ENCODE measurements at regions not wholly inside any gene's neighbourhood (a gene's known extent, or its start where the extent isn't known, plus 50 kb on each side); places are given as distances from the start of the nearest gene placed in this dataset.

DNA sequence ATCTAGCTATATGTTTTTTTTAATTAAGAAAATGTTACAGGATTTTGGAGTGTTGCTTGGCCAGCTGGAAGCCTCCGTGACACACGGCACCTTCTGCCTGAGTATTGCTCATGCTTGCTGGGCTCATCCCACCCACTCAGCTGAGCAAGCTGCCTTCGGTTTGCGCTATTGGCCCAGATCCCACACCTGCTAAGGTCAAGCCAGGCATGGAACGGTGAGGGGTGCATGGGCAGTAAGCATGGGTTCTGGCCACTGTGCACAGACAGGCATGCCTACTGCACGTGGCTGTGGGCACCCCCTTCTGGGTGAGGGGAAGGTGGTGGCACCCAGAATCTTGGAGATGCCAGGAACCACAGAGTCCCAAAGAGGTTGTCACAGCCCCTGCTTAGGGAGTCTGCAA, 1178.4 kb upstream of the PCDH7 start:
- no CpG with 5 or more reads among the region's 6 CpGs for WGBS, 2 donors (ENCODE audit: extremely low coverage in 2 of 2, insufficient read length in 2 of 2, insufficient replicate concordance in 1 of 2)
- H3K9ac ChIP-seq (ENCODE audit: low read depth, low read length, poor library complexity) = no peak overlapping the region
- no peak overlapping the region for H2AK5ac ChIP-seq (ENCODE audit: low read depth, low read length)
- H3K4me1 ChIP-seq (ENCODE audit: control insufficient read depth in 2 of 2, insufficient read depth in 1 of 2, low read depth in 1 of 2, low read length in 2 of 2) = no peaks in the 10 kb centered on the region
- no peak overlapping the region for H4K91ac ChIP-seq (ENCODE audit: low read depth, low read length, poor library complexity)
- no peak overlapping the region for H2BK15ac ChIP-seq (ENCODE audit: low read length)
- peaks cover 0 to 10% of the 10 kb centered on the region in 2 donors for H3K9me3 ChIP-seq (replicated peaks in 1 of 2; ENCODE audit: control insufficient read depth in 2 of 2, insufficient read depth in 1 of 2, low read depth in 1 of 2, low read length in 2 of 2)
- H2BK5ac ChIP-seq (ENCODE audit: low read length) = no peak overlapping the region
- H3K18ac ChIP-seq (ENCODE audit: low read length) = no peak overlapping the region
- no peaks in the 10 kb centered on the region for H3K27me3 ChIP-seq (ENCODE audit: control insufficient read depth in 3 of 3, insufficient read depth in 3 of 3, low read depth in 1 of 3, low read length in 3 of 3)
- no peak overlapping the region for H3K27ac ChIP-seq (replicated peaks; ENCODE audit: low read length)
- no peak overlapping the region for H3K14ac ChIP-seq (ENCODE audit: low read length)
- H3K4me2 ChIP-seq (ENCODE audit: insufficient read depth, low read length, poor library complexity, severe bottlenecking) = no peak overlapping the region
- no peak overlapping the region for H3K4ac ChIP-seq (ENCODE audit: low read length)
- H3K36me3 ChIP-seq (replicated peaks in 1 of 2; ENCODE audit: control insufficient read depth in 2 of 2, insufficient read depth in 2 of 2, low read length in 2 of 2) = no peaks in the 10 kb centered on the region
- no peak overlapping the region for H2AFZ ChIP-seq (ENCODE audit: low read length)
- no peak overlapping the region for H3K23ac ChIP-seq (ENCODE audit: low read depth, low read length, poor library complexity)
- no peak overlapping the region for H2BK12ac ChIP-seq (ENCODE audit: low read length)
- no peak for DNase-seq (ENCODE audit: low spot score)
- no peak overlapping the region for H4K8ac ChIP-seq (ENCODE audit: low read depth, low read length)
- H3K4me3 ChIP-seq (ENCODE audit: low read length in 2 of 2) = peak overlapping the region in 1 of 2 donors; percentile 12
- no peak overlapping the region for H2BK120ac ChIP-seq (ENCODE audit: low read depth, low read length)
- no peaks in the 10 kb centered on the region for H3K79me1 ChIP-seq (ENCODE audit: low read depth, low read length)

DNA sequence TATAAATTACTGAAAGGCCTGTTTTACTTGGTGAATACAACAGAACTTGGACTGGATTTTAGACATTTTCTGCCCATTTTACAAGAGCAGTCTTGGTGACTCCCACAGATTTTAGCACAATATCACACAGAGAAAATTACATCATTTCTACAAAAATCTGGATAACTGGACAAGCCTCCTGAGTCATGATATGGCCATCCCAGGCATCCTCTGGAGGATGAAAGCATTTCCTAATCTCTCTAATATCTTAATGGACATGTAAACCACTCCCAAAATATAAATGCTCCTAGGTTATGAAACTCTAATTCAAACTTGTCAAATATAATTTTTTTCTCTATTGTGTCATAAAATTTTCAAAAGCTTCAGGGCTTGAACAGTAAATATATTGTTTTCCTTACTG, 1170.8 kb upstream of the PCDH7 start:
- no peak overlapping the region for H2BK120ac ChIP-seq (ENCODE audit: low read depth, low read length)
- no peak overlapping the region for H2AFZ ChIP-seq (ENCODE audit: low read length)
- H3K27ac ChIP-seq (replicated peaks; ENCODE audit: low read length) = no peak overlapping the region
- H4K91ac ChIP-seq (ENCODE audit: low read depth, low read length, poor library complexity) = no peak overlapping the region
- DNase-seq (ENCODE audit: low spot score) = no peak
- no peaks in the 10 kb centered on the region for H3K79me1 ChIP-seq (ENCODE audit: low read depth, low read length)
- H2BK5ac ChIP-seq (ENCODE audit: low read length) = no peak overlapping the region
- H3K36me3 ChIP-seq (replicated peaks in 1 of 2; ENCODE audit: control insufficient read depth in 2 of 2, insufficient read depth in 2 of 2, low read length in 2 of 2) = no peaks in the 10 kb centered on the region
- no peak overlapping the region for H3K14ac ChIP-seq (ENCODE audit: low read length)
- no peak overlapping the region for H3K9ac ChIP-seq (ENCODE audit: low read depth, low read length, poor library complexity)
- H3K4me3 ChIP-seq (ENCODE audit: low read length in 2 of 2) = no peak overlapping the region
- no peak overlapping the region for H2BK12ac ChIP-seq (ENCODE audit: low read length)
- H3K4ac ChIP-seq (ENCODE audit: low read length) = no peak overlapping the region
- H3K23ac ChIP-seq (ENCODE audit: low read depth, low read length, poor library complexity) = no peak overlapping the region
- no peak overlapping the region for H4K8ac ChIP-seq (ENCODE audit: low read depth, low read length)
- H2BK15ac ChIP-seq (ENCODE audit: low read length) = no peak overlapping the region
- no peaks in the 10 kb centered on the region for H3K27me3 ChIP-seq (ENCODE audit: control insufficient read depth in 3 of 3, insufficient read depth in 3 of 3, low read depth in 1 of 3, low read length in 3 of 3)
- no peak overlapping the region for H3K18ac ChIP-seq (ENCODE audit: low read length)
- H2AK5ac ChIP-seq (ENCODE audit: low read depth, low read length) = no peak overlapping the region
- no peaks in the 10 kb centered on the region for H3K4me1 ChIP-seq (ENCODE audit: control insufficient read depth in 2 of 2, insufficient read depth in 1 of 2, low read depth in 1 of 2, low read length in 2 of 2)
- H3K9me3 ChIP-seq (replicated peaks in 1 of 2; ENCODE audit: control insufficient read depth in 2 of 2, insufficient read depth in 1 of 2, low read depth in 1 of 2, low read length in 2 of 2) = no peaks in the 10 kb centered on the region
- no peak overlapping the region for H3K4me2 ChIP-seq (ENCODE audit: insufficient read depth, low read length, poor library complexity, severe bottlenecking)

DNA sequence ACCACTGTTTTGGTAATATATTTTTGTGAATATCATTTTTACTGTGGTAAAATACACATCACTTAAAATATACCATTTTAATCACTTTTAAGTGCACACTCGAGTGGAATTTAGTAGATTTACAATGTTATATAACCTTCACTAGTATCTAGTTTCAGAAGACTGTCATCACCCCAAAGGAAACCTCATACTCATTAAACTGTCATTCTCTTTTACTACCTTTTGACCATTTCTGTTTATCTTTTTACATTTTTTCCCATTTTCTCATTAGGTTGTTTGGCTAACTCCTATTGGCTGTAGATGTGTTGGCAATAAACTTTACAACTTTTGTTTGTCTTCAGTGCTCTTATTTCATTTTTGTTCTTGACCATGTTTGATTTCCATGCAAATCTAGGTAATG, 1168.3 kb upstream of the PCDH7 start:
- DNase-seq (ENCODE audit: low spot score) = no peak
- Histone ChIP-seq H2BK5ac (ENCODE audit: low read length) (no peak overlapping the region), H2AFZ (ENCODE audit: low read length) (no peak overlapping the region), H3K18ac (ENCODE audit: low read length) (no peak overlapping the region), H2BK15ac (ENCODE audit: low read length) (no peak overlapping the region), H2AK5ac (ENCODE audit: low read depth, low read length) (no peak overlapping the region), H3K9ac (ENCODE audit: low read depth, low read length, poor library complexity) (no peak overlapping the region), H3K4me2 (ENCODE audit: insufficient read depth, low read length, poor library complexity, severe bottlenecking) (no peak overlapping the region), H3K79me1 (ENCODE audit: low read depth, low read length) (no peaks in the 10 kb centered on the region), H3K23ac (ENCODE audit: low read depth, low read length, poor library complexity) (no peak overlapping the region), H4K8ac (ENCODE audit: low read depth, low read length) (no peak overlapping the region), H2BK120ac (ENCODE audit: low read depth, low read length) (no peak overlapping the region), H3K9me3 (replicated peaks in 1 of 2; ENCODE audit: control insufficient read depth in 2 of 2, insufficient read depth in 1 of 2, low read depth in 1 of 2, low read length in 2 of 2) (no peaks in the 10 kb centered on the region), H2BK12ac (ENCODE audit: low read length) (no peak overlapping the region), H3K27me3 (ENCODE audit: control insufficient read depth in 3 of 3, insufficient read depth in 3 of 3, low read depth in 1 of 3, low read length in 3 of 3) (no peaks in the 10 kb centered on the region), H3K4me3 (ENCODE audit: low read length in 2 of 2) (no peak overlapping the region), H3K14ac (ENCODE audit: low read length) (no peak overlapping the region), H4K91ac (ENCODE audit: low read depth, low read length, poor library complexity) (no peak overlapping the region), H3K27ac (replicated peaks; ENCODE audit: low read length) (no peak overlapping the region), H3K36me3 (replicated peaks in 1 of 2; ENCODE audit: control insufficient read depth in 2 of 2, insufficient read depth in 2 of 2, low read length in 2 of 2) (no peaks in the 10 kb centered on the region), H3K4ac (ENCODE audit: low read length) (no peak overlapping the region), H3K4me1 (ENCODE audit: control insufficient read depth in 2 of 2, insufficient read depth in 1 of 2, low read depth in 1 of 2, low read length in 2 of 2) (no peaks in the 10 kb centered on the region)
- WGBS, 2 donors (ENCODE audit: extremely low coverage in 2 of 2, insufficient read length in 2 of 2, insufficient replicate concordance in 1 of 2) = no CpG with 5 or more reads among the region's 1 CpG

DNA sequence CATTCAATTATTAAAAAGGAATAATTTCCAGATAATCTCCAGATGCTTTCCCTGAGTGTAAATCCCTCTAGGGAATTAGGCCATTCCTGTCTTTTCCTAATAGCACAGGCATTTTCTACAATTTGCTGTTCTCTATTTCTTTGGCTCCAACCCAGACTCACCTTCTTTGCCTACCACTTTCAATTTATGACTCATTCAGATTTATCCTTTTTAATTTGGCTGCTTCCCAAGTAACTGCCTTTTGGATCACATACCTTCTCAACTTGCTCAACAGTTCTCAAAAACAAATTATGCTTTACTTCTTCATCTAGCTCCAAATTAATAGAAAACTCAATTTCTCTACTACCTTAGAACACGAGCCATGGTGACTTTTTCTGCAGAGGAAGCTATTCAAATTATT, 1166.3 kb upstream of the PCDH7 start:
- H3K4me2 ChIP-seq (ENCODE audit: insufficient read depth, low read length, poor library complexity, severe bottlenecking) = no peak overlapping the region
- H3K9ac ChIP-seq (ENCODE audit: low read depth, low read length, poor library complexity) = no peak overlapping the region
- H3K23ac ChIP-seq (ENCODE audit: low read depth, low read length, poor library complexity) = no peak overlapping the region
- H2AFZ ChIP-seq (ENCODE audit: low read length) = no peak overlapping the region
- no peaks in the 10 kb centered on the region for H3K79me1 ChIP-seq (ENCODE audit: low read depth, low read length)
- H4K8ac ChIP-seq (ENCODE audit: low read depth, low read length) = no peak overlapping the region
- no peaks in the 10 kb centered on the region for H3K9me3 ChIP-seq (replicated peaks in 1 of 2; ENCODE audit: control insufficient read depth in 2 of 2, insufficient read depth in 1 of 2, low read depth in 1 of 2, low read length in 2 of 2)
- no peak overlapping the region for H4K91ac ChIP-seq (ENCODE audit: low read depth, low read length, poor library complexity)
- no peak overlapping the region for H3K27ac ChIP-seq (replicated peaks; ENCODE audit: low read length)
- no peak overlapping the region for H3K4ac ChIP-seq (ENCODE audit: low read length)
- no peaks in the 10 kb centered on the region for H3K4me1 ChIP-seq (ENCODE audit: control insufficient read depth in 2 of 2, insufficient read depth in 1 of 2, low read depth in 1 of 2, low read length in 2 of 2)
- no CpG with 5 or more reads among the region's 1 CpG for WGBS, 2 donors (ENCODE audit: extremely low coverage in 2 of 2, insufficient read length in 2 of 2, insufficient replicate concordance in 1 of 2)
- H2BK12ac ChIP-seq (ENCODE audit: low read length) = no peak overlapping the region
- H2AK5ac ChIP-seq (ENCODE audit: low read depth, low read length) = no peak overlapping the region
- H3K18ac ChIP-seq (ENCODE audit: low read length) = no peak overlapping the region
- no peak overlapping the region for H2BK5ac ChIP-seq (ENCODE audit: low read length)
- no peak overlapping the region for H3K4me3 ChIP-seq (ENCODE audit: low read length in 2 of 2)
- no peaks in the 10 kb centered on the region for H3K27me3 ChIP-seq (ENCODE audit: control insufficient read depth in 3 of 3, insufficient read depth in 3 of 3, low read depth in 1 of 3, low read length in 3 of 3)
- H3K14ac ChIP-seq (ENCODE audit: low read length) = no peak overlapping the region
- no peak overlapping the region for H2BK15ac ChIP-seq (ENCODE audit: low read length)
- no peak overlapping the region for H2BK120ac ChIP-seq (ENCODE audit: low read depth, low read length)
- DNase-seq (ENCODE audit: low spot score) = no peak
- H3K36me3 ChIP-seq (replicated peaks in 1 of 2; ENCODE audit: control insufficient read depth in 2 of 2, insufficient read depth in 2 of 2, low read length in 2 of 2) = no peaks in the 10 kb centered on the region
